ENCODE measurements at regions not wholly inside any gene's neighbourhood (a gene's known extent, or its start where the extent isn't known, plus 50 kb on each side); places are given as distances from the start of the nearest gene placed in this dataset.

GRCh38 chr13:107807306-107808073, 407.8 kb downstream of the LIG4 start:
- H3K27ac ChIP-seq (ENCODE audit: low read length): no peak overlapping the region
- no peaks in the 10 kb centered on the region for H3K9me3 ChIP-seq (ENCODE audit: low read length)
- H3K4me3 ChIP-seq (ENCODE audit: low read length): no peak overlapping the region
- no peaks in the 10 kb centered on the region for H3K9me2 ChIP-seq (ENCODE audit: insufficient read depth, low read length)
- H3K79me2 ChIP-seq (replicated peaks; ENCODE audit: insufficient read depth, low read length): no peaks in the 10 kb centered on the region
- H3K4me2 ChIP-seq (ENCODE audit: low read length): no peak overlapping the region
- no peak overlapping the region for H3K9ac ChIP-seq (ENCODE audit: low read length)
- H4K20me1 ChIP-seq (ENCODE audit: insufficient read depth): no peaks in the 10 kb centered on the region
- no peaks in the 10 kb centered on the region for H3F3A ChIP-seq (ENCODE audit: insufficient read depth, low read length, poor library complexity, severe bottlenecking)
- no peaks in the 10 kb centered on the region for H3K36me3 ChIP-seq (ENCODE audit: insufficient read depth, low read length)
- H2AFZ ChIP-seq (ENCODE audit: low read depth, low read length): no peak overlapping the region
- H3K27me3 ChIP-seq (ENCODE audit: insufficient read depth, low read depth, low read length): no peaks in the 10 kb centered on the region
- TF ChIP-seq POLR2AphosphoS5 (IDR thresholded peaks at IDR 0.05) (no peak), EP300 (conservative IDR thresholded peaks at IDR 0.05; ENCODE audit: poor library complexity, severe bottlenecking) (no peak), RAD21 (conservative IDR thresholded peaks at IDR 0.05) (no peak), MXI1 (conservative IDR thresholded peaks at IDR 0.05; ENCODE audit: poor library complexity, severe bottlenecking) (no peak), TAF1 (IDR thresholded peaks at IDR 0.05; ENCODE audit: low read depth) (no peak), EZH2 (IDR thresholded peaks at IDR 0.05; ENCODE audit: borderline replicate concordance, insufficient read depth, low read length, poor library complexity, severe bottlenecking) (no peak), SMC3 (conservative IDR thresholded peaks at IDR 0.05; ENCODE audit: poor library complexity) (no peak), REST (IDR thresholded peaks at IDR 0.05; ENCODE audit: borderline replicate concordance) (no peak)
- TF ChIP-seq, protein P1, sequence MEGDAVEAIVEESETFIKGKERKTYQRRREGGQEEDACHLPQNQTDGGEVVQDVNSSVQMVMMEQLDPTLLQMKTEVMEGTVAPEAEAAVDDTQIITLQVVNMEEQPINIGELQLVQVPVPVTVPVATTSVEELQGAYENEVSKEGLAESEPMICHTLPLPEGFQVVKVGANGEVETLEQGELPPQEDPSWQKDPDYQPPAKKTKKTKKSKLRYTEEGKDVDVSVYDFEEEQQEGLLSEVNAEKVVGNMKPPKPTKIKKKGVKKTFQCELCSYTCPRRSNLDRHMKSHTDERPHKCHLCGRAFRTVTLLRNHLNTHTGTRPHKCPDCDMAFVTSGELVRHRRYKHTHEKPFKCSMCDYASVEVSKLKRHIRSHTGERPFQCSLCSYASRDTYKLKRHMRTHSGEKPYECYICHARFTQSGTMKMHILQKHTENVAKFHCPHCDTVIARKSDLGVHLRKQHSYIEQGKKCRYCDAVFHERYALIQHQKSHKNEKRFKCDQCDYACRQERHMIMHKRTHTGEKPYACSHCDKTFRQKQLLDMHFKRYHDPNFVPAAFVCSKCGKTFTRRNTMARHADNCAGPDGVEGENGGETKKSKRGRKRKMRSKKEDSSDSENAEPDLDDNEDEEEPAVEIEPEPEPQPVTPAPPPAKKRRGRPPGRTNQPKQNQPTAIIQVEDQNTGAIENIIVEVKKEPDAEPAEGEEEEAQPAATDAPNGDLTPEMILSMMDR (IDR thresholded peaks at IDR 0.05; ENCODE audit: poor library complexity, severe bottlenecking): no peak

GRCh38 chr13:107806726-107807125, 408.6 kb downstream of the LIG4 start:
- Histone ChIP-seq H3K4me3 (ENCODE audit: low read length) (no peak overlapping the region), H3K79me2 (replicated peaks; ENCODE audit: insufficient read depth, low read length) (no peaks in the 10 kb centered on the region), H3K36me3 (ENCODE audit: insufficient read depth, low read length) (no peaks in the 10 kb centered on the region), H3K27ac (ENCODE audit: low read length) (no peak overlapping the region), H2AFZ (ENCODE audit: low read depth, low read length) (no peak overlapping the region), H4K20me1 (ENCODE audit: insufficient read depth) (no peaks in the 10 kb centered on the region), H3K27me3 (ENCODE audit: insufficient read depth, low read depth, low read length) (no peaks in the 10 kb centered on the region), H3K9me3 (ENCODE audit: low read length) (no peaks in the 10 kb centered on the region), H3F3A (ENCODE audit: insufficient read depth, low read length, poor library complexity, severe bottlenecking) (no peaks in the 10 kb centered on the region), H3K9ac (ENCODE audit: low read length) (no peak overlapping the region), H3K9me2 (ENCODE audit: insufficient read depth, low read length) (no peaks in the 10 kb centered on the region), H3K4me2 (ENCODE audit: low read length) (no peak overlapping the region)
- TF ChIP-seq EP300 (conservative IDR thresholded peaks at IDR 0.05; ENCODE audit: poor library complexity, severe bottlenecking) (no peak), RAD21 (conservative IDR thresholded peaks at IDR 0.05) (no peak), TAF1 (IDR thresholded peaks at IDR 0.05; ENCODE audit: low read depth) (no peak), REST (IDR thresholded peaks at IDR 0.05; ENCODE audit: borderline replicate concordance) (no peak), MXI1 (conservative IDR thresholded peaks at IDR 0.05; ENCODE audit: poor library complexity, severe bottlenecking) (no peak), POLR2AphosphoS5 (IDR thresholded peaks at IDR 0.05) (no peak), SMC3 (conservative IDR thresholded peaks at IDR 0.05; ENCODE audit: poor library complexity) (no peak), EZH2 (IDR thresholded peaks at IDR 0.05; ENCODE audit: borderline replicate concordance, insufficient read depth, low read length, poor library complexity, severe bottlenecking) (no peak)
- TF ChIP-seq, protein P1 (IDR thresholded peaks at IDR 0.05; ENCODE audit: poor library complexity, severe bottlenecking): no peak

Data from neural cell (in vitro differentiated cells).